ENCODE measurements at regions not wholly inside any gene's neighbourhood (a gene's known extent, or its start where the extent isn't known, plus 50 kb on each side); places are given as distances from the start of the nearest gene placed in this dataset.

- DNase-seq (ENCODE audit: low spot score): no peak
- no peak for TF ChIP-seq CTCF (conservative IDR thresholded peaks at IDR 0.05; ENCODE audit: low read depth)
- H3K27ac ChIP-seq: no peak overlapping the region
- ChIA-PET POLR2A (ENCODE audit: low non-redundant PET) (no interaction called here), CTCF (no interaction called here)
Measured at GRCh38 chr4:23149815-23150214, 457.1 kb downstream of the GBA3 start.

- ChIA-PET CTCF (no interaction called here), POLR2A (ENCODE audit: low non-redundant PET) (no interaction called here)
- TF ChIP-seq CTCF (conservative IDR thresholded peaks at IDR 0.05; ENCODE audit: low read depth): no peak
Measured at GRCh38 chr4:23144707-23145106, 452.0 kb downstream of the GBA3 start.

GRCh38 chr4:23135792-23136645 is 443.3 kb downstream of the GBA3 start:
- DNase-seq (ENCODE audit: low spot score): peak; percentile 17
- peak; percentile 83 for TF ChIP-seq CTCF (conservative IDR thresholded peaks at IDR 0.05; ENCODE audit: low read depth)
- H3K27ac ChIP-seq: no peak overlapping the region
- POLR2A ChIA-PET (ENCODE audit: low non-redundant PET): no interaction called here
- CTCF ChIA-PET: interaction anchor here (0.5 kb wide), 3 partner anchors 52 to 1853 kb away, joined by 3 to 4 read pairs (median 4); no protein-coding TSS in a partner anchor

More at GRCh38 chr4:23144707-23145106, 452.0 kb downstream of the GBA3 start:
- no peak for DNase-seq (ENCODE audit: low spot score)
- no peak overlapping the region for H3K27ac ChIP-seq

GRCh38 chr4:23134331-23134730 is 441.6 kb downstream of the GBA3 start:
- no peak for DNase-seq (ENCODE audit: low spot score)
- CTCF ChIA-PET: interaction anchor here (0.7 kb wide), 1 partner anchor 65 kb away, joined by 3 read pairs; no protein-coding TSS in a partner anchor
- no peak for TF ChIP-seq CTCF (conservative IDR thresholded peaks at IDR 0.05; ENCODE audit: low read depth)
- H3K27ac ChIP-seq: no peak overlapping the region
- POLR2A ChIA-PET (ENCODE audit: low non-redundant PET): no interaction called here

GRCh38 chr4:23130845-23131244 is 438.1 kb downstream of the GBA3 start:
- CTCF ChIA-PET: no interaction called here
- DNase-seq (ENCODE audit: low spot score): no peak
- no peak overlapping the region for H3K27ac ChIP-seq
- no peak for TF ChIP-seq CTCF (conservative IDR thresholded peaks at IDR 0.05; ENCODE audit: low read depth)
- POLR2A ChIA-PET (ENCODE audit: low non-redundant PET): no interaction called here

- no peak for TF ChIP-seq CTCF (conservative IDR thresholded peaks at IDR 0.05; ENCODE audit: low read depth)
- H3K27ac ChIP-seq: no peak overlapping the region
- ChIA-PET CTCF (no interaction called here), POLR2A (ENCODE audit: low non-redundant PET) (no interaction called here)
- no peak for DNase-seq (ENCODE audit: low spot score)
Measured at GRCh38 chr4:23125118-23125517, 432.4 kb downstream of the GBA3 start.

Data from RWPE1 (cell line).